ENCODE measurements at regions not wholly inside any gene's neighbourhood (a gene's known extent, or its start where the extent isn't known, plus 50 kb on each side); places are given as distances from the start of the nearest gene placed in this dataset.

DNA sequence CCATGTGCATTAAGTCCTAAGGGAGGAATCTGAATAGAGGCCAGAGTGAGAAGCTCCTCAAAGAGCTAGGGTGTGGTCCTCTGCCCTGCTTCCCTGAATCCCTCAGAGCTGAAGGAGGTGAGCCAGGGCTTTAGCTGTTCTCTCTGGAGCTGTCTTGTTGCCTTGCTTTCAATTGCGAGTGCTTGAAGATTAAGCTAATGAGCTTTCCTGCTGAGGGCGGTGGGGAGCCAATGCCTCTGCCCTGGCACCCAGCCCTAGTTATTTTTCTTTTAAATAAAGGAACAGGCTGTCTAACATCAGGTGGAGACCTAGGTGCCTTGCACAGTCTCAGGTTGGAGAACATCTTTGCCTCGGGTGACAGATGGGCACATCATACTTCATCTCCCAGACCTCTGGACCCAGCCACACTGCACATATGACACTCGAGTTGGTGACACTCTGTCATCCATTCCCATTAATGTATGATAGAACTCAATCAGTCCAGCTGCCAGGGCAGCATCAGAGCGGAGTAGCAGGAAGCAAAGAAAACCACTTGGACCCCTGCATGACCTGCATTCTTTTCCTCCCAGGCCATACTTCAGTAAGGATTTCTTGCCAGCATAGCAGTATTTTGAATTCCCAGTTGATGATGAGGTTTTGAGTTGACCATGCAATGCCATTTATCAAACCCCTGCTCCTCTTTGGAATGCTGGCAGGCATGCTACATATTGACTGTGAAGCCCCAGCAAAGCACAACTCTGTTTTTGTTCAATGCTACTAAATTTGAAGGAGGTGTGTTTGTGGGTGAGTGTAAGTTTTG is 292.7 kb downstream of the RNF144A start:
- Histone ChIP-seq H3K27ac (no peak overlapping the region), H3K4me3 (no peak overlapping the region), H3K4me1 (ENCODE audit: low read depth) (no peaks in the 10 kb centered on the region), H3K9me3 (ENCODE audit: low read depth) (no peaks in the 10 kb centered on the region), H3K36me3 (no peaks in the 10 kb centered on the region), H3K27me3 (no peaks in the 10 kb centered on the region)
- TF ChIP-seq, protein P1, sequence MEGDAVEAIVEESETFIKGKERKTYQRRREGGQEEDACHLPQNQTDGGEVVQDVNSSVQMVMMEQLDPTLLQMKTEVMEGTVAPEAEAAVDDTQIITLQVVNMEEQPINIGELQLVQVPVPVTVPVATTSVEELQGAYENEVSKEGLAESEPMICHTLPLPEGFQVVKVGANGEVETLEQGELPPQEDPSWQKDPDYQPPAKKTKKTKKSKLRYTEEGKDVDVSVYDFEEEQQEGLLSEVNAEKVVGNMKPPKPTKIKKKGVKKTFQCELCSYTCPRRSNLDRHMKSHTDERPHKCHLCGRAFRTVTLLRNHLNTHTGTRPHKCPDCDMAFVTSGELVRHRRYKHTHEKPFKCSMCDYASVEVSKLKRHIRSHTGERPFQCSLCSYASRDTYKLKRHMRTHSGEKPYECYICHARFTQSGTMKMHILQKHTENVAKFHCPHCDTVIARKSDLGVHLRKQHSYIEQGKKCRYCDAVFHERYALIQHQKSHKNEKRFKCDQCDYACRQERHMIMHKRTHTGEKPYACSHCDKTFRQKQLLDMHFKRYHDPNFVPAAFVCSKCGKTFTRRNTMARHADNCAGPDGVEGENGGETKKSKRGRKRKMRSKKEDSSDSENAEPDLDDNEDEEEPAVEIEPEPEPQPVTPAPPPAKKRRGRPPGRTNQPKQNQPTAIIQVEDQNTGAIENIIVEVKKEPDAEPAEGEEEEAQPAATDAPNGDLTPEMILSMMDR (IDR thresholded peaks at IDR 0.05; ENCODE audit: low read depth, low read length) = no peak
- peak in 1 of 2 donors; percentile 3 for DNase-seq (ENCODE audit: low read depth in 1 of 2, low spot score in 1 of 2)

DNA sequence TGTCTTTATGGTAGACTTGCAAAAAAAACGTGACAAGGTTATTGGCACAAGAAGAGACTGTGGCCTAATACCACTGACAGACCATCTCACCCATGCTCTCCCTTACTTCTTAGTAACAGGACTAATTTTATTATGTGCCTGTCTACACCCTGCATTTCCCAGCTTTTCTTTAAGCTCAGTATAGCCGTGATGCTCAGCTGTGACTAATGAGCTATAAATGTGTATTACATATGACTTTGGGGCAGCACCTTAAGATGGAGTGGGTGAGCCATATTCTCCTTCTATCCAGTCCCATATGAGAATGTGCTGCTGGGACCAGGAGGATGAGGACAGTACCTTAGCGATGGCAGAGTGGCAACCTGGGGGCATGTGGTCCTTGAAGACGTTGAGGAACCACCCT is 293.5 kb downstream of the RNF144A start:
- TF ChIP-seq, protein P1 (IDR thresholded peaks at IDR 0.05; ENCODE audit: low read depth, low read length) = no peak

DNA sequence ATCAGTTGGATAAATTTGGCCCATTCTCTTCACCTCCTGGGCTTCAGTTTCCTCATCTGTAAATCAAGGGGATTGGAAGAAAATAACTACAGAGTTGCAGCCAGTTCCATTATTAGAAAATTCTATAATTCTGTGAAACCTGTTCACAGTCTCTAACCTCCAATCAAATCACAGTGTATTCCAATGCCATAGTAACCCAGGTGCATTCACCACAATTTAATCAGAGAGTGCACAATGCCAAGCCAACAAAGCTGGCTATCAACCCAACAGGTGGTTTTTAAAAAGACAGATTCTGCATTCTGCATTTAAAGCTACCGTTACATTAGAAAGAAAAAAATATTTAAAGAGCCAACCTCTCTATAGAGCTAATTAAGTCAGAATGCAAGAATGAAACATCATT is 308.6 kb downstream of the RNF144A start:
- DNase-seq (ENCODE audit: low read depth in 1 of 2, low spot score in 1 of 2) = no peak
- Histone ChIP-seq H3K4me3 (no peak overlapping the region), H3K27ac (no peak overlapping the region)

More for the DNA sequence above, 293.5 kb downstream of the RNF144A start:
- no peak for DNase-seq (ENCODE audit: low read depth in 1 of 2, low spot score in 1 of 2)
- Histone ChIP-seq H3K27ac (no peak overlapping the region), H3K4me3 (no peak overlapping the region), H3K27me3 (no peaks in the 10 kb centered on the region), H3K9me3 (ENCODE audit: low read depth) (no peaks in the 10 kb centered on the region), H3K4me1 (ENCODE audit: low read depth) (no peaks in the 10 kb centered on the region), H3K36me3 (no peaks in the 10 kb centered on the region)

DNA sequence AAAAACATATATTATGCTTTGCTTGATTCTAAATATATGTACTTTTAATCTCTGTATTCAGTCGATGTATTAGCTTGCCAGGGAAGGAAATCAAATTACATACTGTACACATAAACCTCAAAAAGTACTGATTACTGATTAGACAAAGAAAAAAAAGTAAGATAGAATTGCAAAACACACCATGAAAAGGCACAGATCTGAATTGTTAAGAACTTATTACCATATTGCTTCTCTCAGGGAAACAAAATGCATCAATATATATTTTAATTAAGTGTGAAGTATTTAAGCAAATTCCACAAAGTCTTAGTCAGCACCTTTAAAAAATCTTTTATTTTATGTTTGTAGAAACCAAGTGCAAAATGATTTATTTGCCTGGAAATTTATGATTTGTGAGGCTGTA is 309.3 kb downstream of the RNF144A start:
- H3K27me3 ChIP-seq = no peaks in the 10 kb centered on the region
- no peak overlapping the region for H3K4me3 ChIP-seq
- H3K27ac ChIP-seq = no peak overlapping the region
- no peak for DNase-seq (ENCODE audit: low read depth in 1 of 2, low spot score in 1 of 2)
- no peaks in the 10 kb centered on the region for H3K36me3 ChIP-seq
- TF ChIP-seq, protein P1 (IDR thresholded peaks at IDR 0.05; ENCODE audit: low read depth, low read length) = no peak
- no peaks in the 10 kb centered on the region for H3K4me1 ChIP-seq (ENCODE audit: low read depth)
- H3K9me3 ChIP-seq (ENCODE audit: low read depth) = no peaks in the 10 kb centered on the region

More for the DNA sequence above, 308.6 kb downstream of the RNF144A start:
- TF ChIP-seq, protein P1 (IDR thresholded peaks at IDR 0.05; ENCODE audit: low read depth, low read length) = no peak
- H3K9me3 ChIP-seq (ENCODE audit: low read depth) = no peaks in the 10 kb centered on the region
- no peaks in the 10 kb centered on the region for H3K36me3 ChIP-seq
- H3K27me3 ChIP-seq = no peaks in the 10 kb centered on the region
- H3K4me1 ChIP-seq (ENCODE audit: low read depth) = no peaks in the 10 kb centered on the region

DNA sequence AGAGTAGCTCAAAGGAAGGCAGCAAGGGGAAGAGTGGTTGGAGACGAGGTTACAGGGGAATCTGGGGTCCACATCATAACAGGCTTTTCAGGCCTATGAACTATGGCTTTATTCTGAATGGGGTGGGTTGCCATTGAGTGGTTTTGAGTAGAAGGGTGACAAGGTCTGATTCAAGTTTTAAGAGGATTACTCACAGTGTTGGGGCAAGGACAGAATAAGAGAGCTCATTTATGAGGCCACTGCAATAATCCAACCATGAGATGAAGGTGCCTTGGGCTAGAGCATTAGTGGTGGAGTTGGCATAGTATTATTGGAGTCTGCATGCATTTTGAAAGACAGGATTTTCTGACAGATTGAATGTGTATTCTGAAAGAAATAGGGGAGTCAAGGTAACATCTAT is 315.9 kb downstream of the RNF144A start:
- TF ChIP-seq, protein P1 (IDR thresholded peaks at IDR 0.05; ENCODE audit: low read depth, low read length) = no peak
- Histone ChIP-seq H3K36me3 (no peaks in the 10 kb centered on the region), H3K4me3 (no peak overlapping the region), H3K9me3 (ENCODE audit: low read depth) (no peaks in the 10 kb centered on the region), H3K4me1 (ENCODE audit: low read depth) (no peaks in the 10 kb centered on the region), H3K27me3 (no peaks in the 10 kb centered on the region), H3K27ac (no peak overlapping the region)
- no peak for DNase-seq (ENCODE audit: low read depth in 1 of 2, low spot score in 1 of 2)
